ENCODE measurements at regions not wholly inside any gene's neighbourhood (a gene's known extent, or its start where the extent isn't known, plus 50 kb on each side); places are given as distances from the start of the nearest gene placed in this dataset.

DNA sequence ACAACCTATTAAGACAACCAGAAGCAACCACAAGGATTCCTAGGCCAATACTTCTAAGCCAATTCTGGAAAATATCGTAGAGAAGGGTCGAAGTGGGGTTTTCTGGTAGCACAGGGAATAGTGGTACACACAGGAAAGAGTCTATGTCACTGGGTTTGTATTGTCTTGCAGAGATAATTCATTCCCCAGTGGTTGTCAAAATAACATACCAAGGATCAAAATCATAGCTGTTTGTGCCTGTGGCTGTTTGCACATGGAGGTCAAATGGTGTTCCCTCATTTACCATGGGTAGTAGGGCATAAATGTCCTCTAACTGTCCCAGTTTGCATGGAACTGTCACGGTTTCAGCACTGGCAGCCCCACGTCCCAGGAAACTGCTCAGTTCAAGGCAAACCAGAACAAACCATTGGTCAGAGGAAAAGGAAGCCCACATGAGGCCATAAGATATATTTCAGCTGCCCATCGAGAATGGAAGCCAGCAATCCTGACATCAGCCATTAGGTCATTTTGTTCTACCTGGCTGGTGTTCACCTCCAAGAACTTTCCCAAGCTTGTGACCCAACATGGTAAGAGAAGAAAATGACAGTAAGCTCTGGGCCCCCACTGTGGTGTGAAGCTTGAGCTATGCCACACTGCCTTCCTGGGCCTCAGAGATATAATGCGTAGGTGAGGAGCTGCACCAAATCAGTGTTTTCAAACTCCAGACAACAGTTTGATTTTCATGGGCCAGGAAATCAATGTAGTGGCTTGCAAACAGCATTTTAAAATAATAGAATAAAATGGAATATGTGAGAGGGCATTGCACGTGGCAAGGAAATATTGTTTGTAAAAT, 53.9 kb upstream of the NFE2L3 start:
- no peaks in the 10 kb centered on the region for H3K9me3 ChIP-seq (ENCODE audit: control insufficient read depth in 1 of 2, insufficient read depth in 1 of 2, low read depth in 1 of 2, low read length in 2 of 2)
- no peaks in the 10 kb centered on the region for H3K36me3 ChIP-seq (ENCODE audit: control insufficient read depth in 1 of 2, insufficient read depth in 2 of 2, low read length in 2 of 2)
- H3K79me2 ChIP-seq (ENCODE audit: insufficient read depth, low read length), result no peaks in the 10 kb centered on the region
- BruUV-seq (replicated peaks), result no TSS peak
- no peaks in the 10 kb centered on the region for H4K20me1 ChIP-seq (ENCODE audit: insufficient read depth)
- intact Hi-C loops (cut with micrococcal nuclease), result no loop called here
- H3K9ac ChIP-seq (ENCODE audit: low read length), result no peak overlapping the region
- no peak for DNase-seq (ENCODE audit: low read depth, low spot score)
- H3K4me2 ChIP-seq (ENCODE audit: low read length), result peak overlapping the region; percentile 19; the same call in 1 of the 2 replicates
- peak; percentile 17; the same call in 1 of the 2 replicates for ATAC-seq
- RAD21 ChIA-PET (ENCODE audit: low non-redundant PET in 1 of 2, low total read pairs in 2 of 2, uncharacterized antibody in 2 of 2, unreplicated experiment in 2 of 2), result no interaction called here
- CTCF ChIA-PET, result interaction anchor here (0.6 to 1.0 kb wide), 3 partner anchors 203 to 272 kb away, joined by 3 read pairs; no protein-coding TSS in a partner anchor
- no peak overlapping the region for H3K4me3 ChIP-seq (replicated peaks in 1 of 2; ENCODE audit: low read depth in 1 of 2, low read length in 2 of 2)
- peak overlapping the region; percentile 92 for H2AFZ ChIP-seq (ENCODE audit: low read depth, low read length, poor library complexity, severe bottlenecking)
- peaks cover 5 to 11% of the 10 kb centered on the region in 2 experiments; a peak in 3 of 4 replicates for H3K4me1 ChIP-seq (ENCODE audit: control insufficient read depth in 1 of 2, insufficient read depth in 2 of 2, low read length in 2 of 2)
- no peaks in the 10 kb centered on the region for H3K9me2 ChIP-seq (ENCODE audit: insufficient read depth)
- TF ChIP-seq EGR1 (IDR thresholded peaks at IDR 0.05; ENCODE audit: low read depth), result no peak
- TF ChIP-seq RAD21 (IDR thresholded peaks at IDR 0.05; ENCODE audit: low read depth), result no peak
- TF ChIP-seq YY1 (IDR thresholded peaks at IDR 0.05; ENCODE audit: extremely low read depth, insufficient replicate concordance, low read depth, low read length), result no peak
- TF ChIP-seq SRF (IDR thresholded peaks at IDR 0.05; ENCODE audit: low read depth), result no peak
- TF ChIP-seq, protein P1, sequence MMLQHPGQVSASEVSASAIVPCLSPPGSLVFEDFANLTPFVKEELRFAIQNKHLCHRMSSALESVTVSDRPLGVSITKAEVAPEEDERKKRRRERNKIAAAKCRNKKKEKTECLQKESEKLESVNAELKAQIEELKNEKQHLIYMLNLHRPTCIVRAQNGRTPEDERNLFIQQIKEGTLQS (IDR thresholded peaks at IDR 0.05), result no peak
- TF ChIP-seq SIN3A (IDR thresholded peaks at IDR 0.05; ENCODE audit: low read depth), result no peak
- no peak for TF ChIP-seq EZH2 (IDR thresholded peaks at IDR 0.05)
- TF ChIP-seq ELF1 (IDR thresholded peaks at IDR 0.05; ENCODE audit: borderline replicate concordance, low read depth), result no peak
- TF ChIP-seq, protein P2, sequence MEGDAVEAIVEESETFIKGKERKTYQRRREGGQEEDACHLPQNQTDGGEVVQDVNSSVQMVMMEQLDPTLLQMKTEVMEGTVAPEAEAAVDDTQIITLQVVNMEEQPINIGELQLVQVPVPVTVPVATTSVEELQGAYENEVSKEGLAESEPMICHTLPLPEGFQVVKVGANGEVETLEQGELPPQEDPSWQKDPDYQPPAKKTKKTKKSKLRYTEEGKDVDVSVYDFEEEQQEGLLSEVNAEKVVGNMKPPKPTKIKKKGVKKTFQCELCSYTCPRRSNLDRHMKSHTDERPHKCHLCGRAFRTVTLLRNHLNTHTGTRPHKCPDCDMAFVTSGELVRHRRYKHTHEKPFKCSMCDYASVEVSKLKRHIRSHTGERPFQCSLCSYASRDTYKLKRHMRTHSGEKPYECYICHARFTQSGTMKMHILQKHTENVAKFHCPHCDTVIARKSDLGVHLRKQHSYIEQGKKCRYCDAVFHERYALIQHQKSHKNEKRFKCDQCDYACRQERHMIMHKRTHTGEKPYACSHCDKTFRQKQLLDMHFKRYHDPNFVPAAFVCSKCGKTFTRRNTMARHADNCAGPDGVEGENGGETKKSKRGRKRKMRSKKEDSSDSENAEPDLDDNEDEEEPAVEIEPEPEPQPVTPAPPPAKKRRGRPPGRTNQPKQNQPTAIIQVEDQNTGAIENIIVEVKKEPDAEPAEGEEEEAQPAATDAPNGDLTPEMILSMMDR (IDR thresholded peaks at IDR 0.05 in 2 of 3, conservative IDR thresholded peaks at IDR 0.05 in 1 of 3; ENCODE audit: borderline replicate concordance in 1 of 3, insufficient read depth in 1 of 3, low read depth in 2 of 3, low read length in 2 of 3), result no peak
- no peak for TF ChIP-seq EZH2phosphoT487 (IDR thresholded peaks at IDR 0.05; ENCODE audit: borderline replicate concordance)
- no peak for TF ChIP-seq TCF7L2 (IDR thresholded peaks at IDR 0.05; ENCODE audit: borderline replicate concordance, extremely low read depth, insufficient read depth, insufficient read length)
- TF ChIP-seq CBX3 (IDR thresholded peaks at IDR 0.05; ENCODE audit: low read depth), result no peak
- TF ChIP-seq CEBPB (IDR thresholded peaks at IDR 0.05; ENCODE audit: low read depth), result no peak
- TF ChIP-seq SP1 (IDR thresholded peaks at IDR 0.05; ENCODE audit: low read depth), result no peak
- TF ChIP-seq ZFX (IDR thresholded peaks at IDR 0.05), result no peak
- TF ChIP-seq POLR2A (IDR thresholded peaks at IDR 0.05; ENCODE audit: borderline replicate concordance, extremely low read depth, insufficient read depth, insufficient read length), result no peak
- TF ChIP-seq, protein P3, sequence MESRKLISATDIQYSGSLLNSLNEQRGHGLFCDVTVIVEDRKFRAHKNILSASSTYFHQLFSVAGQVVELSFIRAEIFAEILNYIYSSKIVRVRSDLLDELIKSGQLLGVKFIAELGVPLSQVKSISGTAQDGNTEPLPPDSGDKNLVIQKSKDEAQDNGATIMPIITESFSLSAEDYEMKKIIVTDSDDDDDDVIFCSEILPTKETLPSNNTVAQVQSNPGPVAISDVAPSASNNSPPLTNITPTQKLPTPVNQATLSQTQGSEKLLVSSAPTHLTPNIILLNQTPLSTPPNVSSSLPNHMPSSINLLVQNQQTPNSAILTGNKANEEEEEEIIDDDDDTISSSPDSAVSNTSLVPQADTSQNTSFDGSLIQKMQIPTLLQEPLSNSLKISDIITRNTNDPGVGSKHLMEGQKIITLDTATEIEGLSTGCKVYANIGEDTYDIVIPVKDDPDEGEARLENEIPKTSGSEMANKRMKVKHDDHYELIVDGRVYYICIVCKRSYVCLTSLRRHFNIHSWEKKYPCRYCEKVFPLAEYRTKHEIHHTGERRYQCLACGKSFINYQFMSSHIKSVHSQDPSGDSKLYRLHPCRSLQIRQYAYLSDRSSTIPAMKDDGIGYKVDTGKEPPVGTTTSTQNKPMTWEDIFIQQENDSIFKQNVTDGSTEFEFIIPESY (IDR thresholded peaks at IDR 0.05; ENCODE audit: extremely low read depth, insufficient replicate concordance, low read length), result no peak
- TF ChIP-seq, protein P4, sequence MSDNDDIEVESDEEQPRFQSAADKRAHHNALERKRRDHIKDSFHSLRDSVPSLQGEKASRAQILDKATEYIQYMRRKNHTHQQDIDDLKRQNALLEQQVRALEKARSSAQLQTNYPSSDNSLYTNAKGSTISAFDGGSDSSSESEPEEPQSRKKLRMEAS (IDR thresholded peaks at IDR 0.05), result no peak; the same call in 1 of the 2 replicates
- TF ChIP-seq POLR2AphosphoS5 (IDR thresholded peaks at IDR 0.05; ENCODE audit: low read depth, low read length), result no peak
- no peak overlapping the region for H3K27ac ChIP-seq (ENCODE audit: low read depth, low read length)
- no peaks in the 10 kb centered on the region for H3K27me3 ChIP-seq (ENCODE audit: insufficient read depth, low read length)
- POLR2A ChIA-PET, result interaction anchor here (0.6 kb wide), 1 partner anchor 378 kb away, joined by 3 read pairs; no protein-coding TSS in a partner anchor

Data from HCT116 (cell line).